GM21737 (cell line): ENCODE measurements at regions not wholly inside any gene's neighbourhood (a gene's known extent, or its start where the extent isn't known, plus 50 kb on each side); places are given as distances from the start of the nearest gene placed in this dataset.

Experiments used
- ATAC-seq: cut with Tn5 transposase; IDR thresholded peaks from one replicate; pipeline ENCODE4 v1.9.1; 2021; ENCODE audit warnings: mild to moderate bottlenecking, moderate library complexity; ENCODE audit not compliant: unreplicated experiment

GRCh38 chr3:135781026-135781815, 184.3 kb upstream of the PPP2R3A start:
- no peak for ATAC-seq

- ATAC-seq = peak; percentile 77
Measured at GRCh38 chr3:135784557-135784956, 181.0 kb upstream of the PPP2R3A start.

- no peak for ATAC-seq
Measured at GRCh38 chr3:135788146-135788545, 177.4 kb upstream of the PPP2R3A start.

- no peak for ATAC-seq
Measured at GRCh38 chr3:135788978-135789377, 176.6 kb upstream of the PPP2R3A start.

- no peak for ATAC-seq
Measured at GRCh38 chr3:135792174-135792573, 173.4 kb upstream of the PPP2R3A start.

- ATAC-seq = no peak
Measured at GRCh38 chr3:135792858-135793475, 172.6 kb upstream of the PPP2R3A start.

- no peak for ATAC-seq
Measured at GRCh38 chr3:135800071-135800549, 165.4 kb upstream of the PPP2R3A start.

- no peak for ATAC-seq
Measured at GRCh38 chr3:135801018-135801417, 164.5 kb upstream of the PPP2R3A start.

- no peak for ATAC-seq
Measured at GRCh38 chr3:135802171-135802570, 163.4 kb upstream of the PPP2R3A start.

- ATAC-seq = no peak
Measured at GRCh38 chr3:135803028-135803692, 162.4 kb upstream of the PPP2R3A start.

- ATAC-seq = no peak
Measured at GRCh38 chr3:135805752-135806151, 159.8 kb upstream of the PPP2R3A start.

GRCh38 chr3:135806317-135806716, 159.2 kb upstream of the PPP2R3A start:
- ATAC-seq = no peak

GRCh38 chr3:135807879-135808278, 157.6 kb upstream of the PPP2R3A start:
- no peak for ATAC-seq

GRCh38 chr3:135809021-135809634, 156.4 kb upstream of the PPP2R3A start:
- no peak for ATAC-seq

GRCh38 chr3:135811651-135812050, 153.9 kb upstream of the PPP2R3A start:
- ATAC-seq = no peak

GRCh38 chr3:135812057-135812456, 153.5 kb upstream of the PPP2R3A start:
- no peak for ATAC-seq

- no peak for ATAC-seq
Measured at GRCh38 chr3:135834465-135834864, 131.1 kb upstream of the PPP2R3A start.

GRCh38 chr3:135837977-135838631, 127.4 kb upstream of the PPP2R3A start:
- ATAC-seq = no peak

GRCh38 chr3:135840436-135840835, 125.1 kb upstream of the PPP2R3A start:
- no peak for ATAC-seq

- ATAC-seq = no peak
Measured at GRCh38 chr3:135844386-135844785, 121.1 kb upstream of the PPP2R3A start.

- ATAC-seq = no peak
Measured at GRCh38 chr3:135848051-135848450, 117.5 kb upstream of the PPP2R3A start.
